ENCODE measurements at regions not wholly inside any gene's neighbourhood (a gene's known extent, or its start where the extent isn't known, plus 50 kb on each side); places are given as distances from the start of the nearest gene placed in this dataset.

- Mint-ChIP-seq H3K27me3 (ENCODE audit: low read depth in 3 of 3) (no peaks in the 10 kb centered on the region), H3K27ac (no peak overlapping the region), H3K4me3 (no peak overlapping the region), H3K4me1 (no peaks in the 10 kb centered on the region), H3K36me3 (no peaks in the 10 kb centered on the region), H3K9me3 (peaks cover 0 to 3% (median 0%) of the 10 kb centered on the region in 7 donors)
- H2AFZ ChIP-seq (ENCODE audit: insufficient read depth, low read depth, low read length, poor library complexity, severe bottlenecking): no peak overlapping the region
- no peaks in the 10 kb centered on the region for H3K79me2 ChIP-seq (ENCODE audit: insufficient read depth, low read length)
- H3K9me3 ChIP-seq (replicated peaks in 1 of 2; ENCODE audit: control insufficient read depth in 1 of 2, insufficient read depth in 1 of 2, low read length in 2 of 2): no peaks in the 10 kb centered on the region
- no peak overlapping the region for H3K27ac ChIP-seq (ENCODE audit: low read depth in 1 of 2, low read length in 2 of 2)
- H3K4me1 ChIP-seq (ENCODE audit: control insufficient read depth in 1 of 2, insufficient read depth in 2 of 2, low read length in 2 of 2): no peaks in the 10 kb centered on the region
- no peak overlapping the region for H3K9ac ChIP-seq (ENCODE audit: insufficient read depth, low read length, poor library complexity, severe bottlenecking)
- DNase-seq: no peak
- no peaks in the 10 kb centered on the region for H4K20me1 ChIP-seq (ENCODE audit: insufficient read depth, low read length)
- no CpG with 5 or more reads among the region's 1 CpG for WGBS (ENCODE audit: insufficient coverage)
- no peaks in the 10 kb centered on the region for H3K27me3 ChIP-seq (ENCODE audit: control insufficient read depth in 2 of 2, insufficient read depth in 2 of 2, low read length in 2 of 2)
- no peak overlapping the region for H3K4me2 ChIP-seq (replicated peaks; ENCODE audit: extremely low read depth, low read length, poor library complexity, severe bottlenecking)
- no peak for TF ChIP-seq CTCF (IDR thresholded peaks at IDR 0.05)
- no peaks in the 10 kb centered on the region for H3K36me3 ChIP-seq (replicated peaks in 1 of 2; ENCODE audit: control insufficient read depth in 1 of 2, insufficient read depth in 2 of 2, low read length in 2 of 2)
- intact Hi-C loops (cut with micrococcal nuclease): no loop called here
- H3K4me3 ChIP-seq (replicated peaks in 1 of 3; ENCODE audit: low read depth in 2 of 3, low read length in 3 of 3): no peak overlapping the region
Observed at GRCh38 chr14:83470959-83471695, 1937.5 kb upstream of the SEL1L start.

GRCh38 chr14:83473416-83474235, 1940.0 kb upstream of the SEL1L start:
- no peak overlapping the region for H3K4me3 ChIP-seq (replicated peaks in 1 of 3; ENCODE audit: low read depth in 2 of 3, low read length in 3 of 3)
- H3K36me3 ChIP-seq (replicated peaks in 1 of 2; ENCODE audit: control insufficient read depth in 1 of 2, insufficient read depth in 2 of 2, low read length in 2 of 2): no peaks in the 10 kb centered on the region
- DNase-seq: no peak
- H3K4me2 ChIP-seq (replicated peaks; ENCODE audit: extremely low read depth, low read length, poor library complexity, severe bottlenecking): no peak overlapping the region
- TF ChIP-seq CTCF (IDR thresholded peaks at IDR 0.05): no peak
- no peak overlapping the region for H3K9ac ChIP-seq (ENCODE audit: insufficient read depth, low read length, poor library complexity, severe bottlenecking)
- H3K27me3 ChIP-seq (ENCODE audit: control insufficient read depth in 2 of 2, insufficient read depth in 2 of 2, low read length in 2 of 2): no peaks in the 10 kb centered on the region
- intact Hi-C loops (cut with micrococcal nuclease): no loop called here
- H3K4me1 Mint-ChIP-seq: no peaks in the 10 kb centered on the region
- H3K36me3 Mint-ChIP-seq: no peaks in the 10 kb centered on the region
- H3K27me3 Mint-ChIP-seq (ENCODE audit: low read depth in 3 of 3): no peaks in the 10 kb centered on the region
- H4K20me1 ChIP-seq (ENCODE audit: insufficient read depth, low read length): no peaks in the 10 kb centered on the region
- no peaks in the 10 kb centered on the region for H3K9me3 ChIP-seq (replicated peaks in 1 of 2; ENCODE audit: control insufficient read depth in 1 of 2, insufficient read depth in 1 of 2, low read length in 2 of 2)
- no CpG with 5 or more reads among the region's 3 CpGs for WGBS (ENCODE audit: insufficient coverage)
- no peaks in the 10 kb centered on the region for H3K79me2 ChIP-seq (ENCODE audit: insufficient read depth, low read length)
- H2AFZ ChIP-seq (ENCODE audit: insufficient read depth, low read depth, low read length, poor library complexity, severe bottlenecking): no peak overlapping the region
- no peak overlapping the region for H3K27ac Mint-ChIP-seq
- H3K4me1 ChIP-seq (ENCODE audit: control insufficient read depth in 1 of 2, insufficient read depth in 2 of 2, low read length in 2 of 2): no peaks in the 10 kb centered on the region
- H3K27ac ChIP-seq (ENCODE audit: low read depth in 1 of 2, low read length in 2 of 2): no peak overlapping the region
- H3K9me3 Mint-ChIP-seq: peaks cover 0 to 4% (median 0%) of the 10 kb centered on the region in 7 donors
- no peak overlapping the region for H3K4me3 Mint-ChIP-seq

Data from CD14-positive monocyte (primary cell).